HG02885 (cell line): ENCODE measurements at regions not wholly inside any gene's neighbourhood (a gene's known extent, or its start where the extent isn't known, plus 50 kb on each side); places are given as distances from the start of the nearest gene placed in this dataset.

Experiments
- ATAC-seq: cut with Tn5 transposase; IDR thresholded peaks from one replicate; pipeline ENCODE4 v1.9.1; 2021; ENCODE audit warnings: mild to moderate bottlenecking; ENCODE audit not compliant: unreplicated experiment, poor library complexity

DNA sequence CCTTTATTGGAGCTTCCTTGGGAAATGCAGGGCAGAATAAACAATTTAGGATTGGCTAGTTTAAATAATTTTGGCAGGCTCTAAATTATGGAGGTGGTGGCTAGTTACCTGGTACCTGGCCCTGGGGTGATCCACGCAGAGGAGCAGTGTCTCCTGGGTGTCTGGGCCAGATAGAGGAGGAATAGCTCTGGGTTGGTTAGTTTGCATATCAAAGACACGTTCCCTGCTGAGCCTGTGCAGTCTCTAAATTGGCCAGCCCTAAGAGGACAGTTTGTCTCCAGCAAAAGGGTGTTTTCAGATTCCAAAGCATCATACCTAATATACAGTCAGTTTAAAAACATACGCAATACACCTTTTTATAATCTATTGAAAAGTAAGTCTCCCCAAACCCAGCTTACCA is 333.3 kb upstream of the TPM1 start:
- ATAC-seq, result no peak

DNA sequence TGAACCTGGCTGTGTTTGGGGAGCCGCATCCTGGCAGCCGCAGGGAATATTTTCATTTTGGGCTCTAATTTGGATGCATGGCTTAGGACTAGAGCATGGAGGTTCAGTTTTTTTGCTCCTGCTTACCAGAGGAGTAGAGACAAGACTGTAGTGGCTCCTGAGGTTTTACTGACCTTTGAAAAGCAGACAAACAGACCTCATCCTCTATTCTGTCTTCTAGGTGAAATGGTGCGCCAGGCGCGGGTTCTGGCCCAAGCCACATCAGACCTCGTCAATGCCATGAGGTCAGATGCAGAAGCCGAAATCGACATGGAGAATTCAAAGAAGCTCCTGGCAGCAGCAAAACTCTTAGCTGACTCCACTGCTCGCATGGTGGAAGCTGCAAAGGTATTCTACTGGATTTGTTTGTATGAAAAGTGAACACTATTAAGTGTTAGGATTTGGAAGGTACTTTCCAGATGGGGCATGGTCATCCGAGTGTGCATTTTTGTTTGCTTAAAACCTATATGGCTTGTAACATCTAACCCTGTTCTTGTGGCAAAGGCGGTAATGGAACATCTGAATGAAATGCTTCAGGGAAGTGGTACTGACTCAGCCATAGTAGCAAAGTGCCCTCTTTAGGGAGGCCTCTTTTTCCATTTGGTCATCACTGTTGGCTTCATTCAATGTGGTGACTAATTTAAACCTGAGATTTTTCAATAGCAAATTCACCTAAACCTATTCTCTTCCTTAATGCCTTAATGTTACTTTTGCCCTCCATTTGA is 330.7 kb upstream of the TPM1 start:
- ATAC-seq, result no peak

DNA sequence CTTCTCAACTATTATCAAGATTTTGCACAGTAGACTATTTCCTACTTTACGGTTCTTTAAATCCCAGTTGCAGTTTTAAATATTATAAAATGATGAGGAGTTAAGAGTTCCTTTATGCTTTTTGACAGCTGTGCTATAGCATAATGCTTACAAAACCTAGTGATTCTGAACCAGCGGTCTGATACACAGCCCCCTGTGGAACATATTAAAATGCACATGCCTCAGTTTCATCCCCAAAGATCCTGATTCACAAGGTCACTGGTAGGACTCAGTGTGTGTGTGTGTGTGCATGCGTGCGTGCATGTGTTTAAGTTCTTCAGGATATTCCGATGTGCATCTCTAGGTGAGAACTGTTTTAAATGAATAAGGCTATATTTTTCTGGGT is 330.1 kb upstream of the TPM1 start:
- ATAC-seq, result no peak

DNA sequence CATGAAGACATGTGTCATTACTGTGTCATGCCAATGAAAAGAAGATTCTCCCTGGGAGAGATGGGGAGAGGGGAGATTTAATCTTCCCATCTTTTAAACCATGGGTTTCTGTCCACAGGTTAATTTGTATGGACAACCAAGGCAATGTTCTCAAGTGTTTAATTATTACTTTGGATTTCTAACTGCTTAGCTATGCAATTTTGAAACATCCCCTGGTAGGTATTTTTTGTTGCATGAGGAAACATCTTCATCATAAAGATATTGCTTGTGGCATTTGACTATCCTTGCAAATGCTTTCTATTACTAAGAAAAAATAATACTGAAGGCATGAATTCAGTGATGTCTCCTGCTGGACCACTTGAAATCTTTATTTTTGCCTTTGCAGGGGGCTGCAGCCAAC is 326.6 kb upstream of the TPM1 start:
- ATAC-seq, result no peak

DNA sequence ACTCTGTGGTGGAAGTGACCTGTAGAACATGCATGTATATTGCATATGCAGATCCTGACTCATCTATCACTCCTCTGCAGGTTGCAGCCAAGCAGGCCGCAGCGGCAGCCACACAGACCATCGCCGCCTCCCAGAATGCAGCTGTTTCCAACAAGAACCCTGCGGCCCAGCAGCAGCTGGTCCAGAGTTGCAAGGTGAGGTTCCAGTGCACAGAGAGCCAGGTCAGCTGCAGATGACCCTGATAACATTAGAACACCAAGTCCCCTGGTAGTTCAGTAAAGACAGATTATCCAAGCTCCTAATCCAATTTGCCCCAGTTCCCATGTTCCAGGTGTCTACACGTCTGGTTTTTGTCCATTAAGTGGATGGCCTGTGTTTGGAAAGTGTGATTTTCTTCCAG is 325.1 kb upstream of the TPM1 start:
- ATAC-seq, result no peak

DNA sequence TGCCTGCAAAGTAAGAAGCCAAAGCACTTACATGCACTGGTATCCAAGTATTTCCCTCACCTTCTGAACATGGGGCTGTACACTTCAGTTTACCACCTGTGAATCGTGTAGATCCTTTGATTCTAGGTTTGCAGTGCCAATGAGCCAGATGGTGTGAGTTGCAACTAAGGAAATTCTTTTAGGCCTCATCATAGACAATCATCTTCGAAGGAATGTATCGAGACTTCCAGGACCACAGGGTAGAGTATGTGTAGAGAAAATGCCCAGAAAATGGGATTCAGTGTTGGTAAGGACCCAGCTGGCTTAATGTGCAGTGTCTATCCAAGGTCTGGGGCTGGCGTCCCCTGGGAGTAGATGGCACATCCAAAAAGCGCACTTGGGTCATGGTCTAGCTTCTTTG is 323.2 kb upstream of the TPM1 start:
- ATAC-seq, result no peak

DNA sequence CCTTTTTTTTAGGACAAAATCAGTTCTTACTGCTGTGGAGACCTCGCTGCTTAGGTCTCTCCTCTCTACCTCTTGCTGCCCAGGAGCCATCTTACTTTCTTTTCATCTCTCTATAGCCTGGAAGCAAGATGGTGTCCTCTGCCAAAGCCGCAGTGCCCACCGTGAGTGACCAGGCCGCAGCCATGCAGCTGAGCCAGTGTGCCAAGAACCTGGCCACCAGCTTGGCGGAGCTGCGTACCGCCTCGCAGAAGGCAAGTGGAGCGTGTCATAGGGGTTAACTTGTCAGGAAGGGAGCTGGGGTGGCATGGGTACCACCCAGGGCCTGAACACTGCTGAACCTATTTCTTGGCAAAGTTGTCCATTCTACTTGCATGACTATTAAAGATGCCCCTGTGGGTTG is 320.3 kb upstream of the TPM1 start:
- ATAC-seq, result no peak

DNA sequence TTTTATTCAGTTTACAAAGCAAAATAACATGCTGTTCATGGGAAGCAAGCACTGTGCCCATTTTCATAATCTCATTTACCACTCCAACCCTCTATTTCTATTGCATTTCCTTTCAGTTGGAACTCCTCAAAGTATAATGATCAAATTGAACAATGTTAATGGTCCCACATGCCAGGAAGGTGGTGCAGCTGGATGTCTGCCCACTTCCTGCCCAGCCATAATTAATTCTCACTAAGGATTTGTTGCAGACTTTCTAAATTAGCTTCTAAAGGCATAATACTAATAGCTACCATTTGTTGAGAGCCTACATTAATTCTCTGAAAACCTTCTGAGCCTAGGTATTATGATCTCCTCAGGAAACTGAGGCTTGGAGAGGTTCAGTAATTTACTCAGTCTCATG is 316.1 kb upstream of the TPM1 start:
- no peak for ATAC-seq

DNA sequence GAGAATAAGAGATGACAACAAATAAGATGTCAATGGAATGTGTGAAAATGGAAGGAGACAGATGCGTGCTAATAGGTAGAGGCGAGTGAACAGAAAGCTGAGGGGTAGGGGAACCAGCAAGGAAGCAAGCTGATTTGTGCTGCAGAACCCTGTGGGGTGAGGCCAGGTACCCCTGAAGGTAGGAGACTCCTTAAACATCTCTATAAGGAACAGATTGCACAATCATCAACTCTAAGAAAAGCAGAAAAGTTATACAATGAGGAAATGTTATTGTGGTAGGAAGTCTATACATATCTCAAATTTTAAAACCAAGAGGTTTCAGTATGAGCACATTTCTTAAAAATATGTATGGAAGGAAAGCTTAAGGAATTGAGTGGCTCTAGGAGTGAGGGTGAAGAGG is 315.0 kb upstream of the TPM1 start:
- ATAC-seq, result no peak

DNA sequence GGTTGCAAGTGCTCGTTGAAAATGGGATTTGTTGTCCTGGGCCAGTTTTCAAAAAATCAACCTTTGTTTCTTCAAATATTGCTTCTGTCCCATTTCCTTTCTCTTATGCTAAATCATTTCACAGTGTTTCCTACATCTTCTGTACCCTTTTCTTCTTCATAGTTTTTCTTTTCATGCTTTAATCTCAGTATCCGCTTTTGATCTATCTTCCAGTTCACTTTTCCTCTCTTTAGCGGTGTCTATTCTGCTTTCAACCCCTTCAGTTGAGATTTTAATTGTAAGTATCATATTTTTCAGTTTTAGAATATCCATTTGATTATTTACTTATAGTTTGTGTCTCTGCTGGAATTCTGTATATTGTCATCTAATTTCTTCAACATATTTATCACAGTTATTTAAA is 311.7 kb upstream of the TPM1 start:
- ATAC-seq, result no peak

DNA sequence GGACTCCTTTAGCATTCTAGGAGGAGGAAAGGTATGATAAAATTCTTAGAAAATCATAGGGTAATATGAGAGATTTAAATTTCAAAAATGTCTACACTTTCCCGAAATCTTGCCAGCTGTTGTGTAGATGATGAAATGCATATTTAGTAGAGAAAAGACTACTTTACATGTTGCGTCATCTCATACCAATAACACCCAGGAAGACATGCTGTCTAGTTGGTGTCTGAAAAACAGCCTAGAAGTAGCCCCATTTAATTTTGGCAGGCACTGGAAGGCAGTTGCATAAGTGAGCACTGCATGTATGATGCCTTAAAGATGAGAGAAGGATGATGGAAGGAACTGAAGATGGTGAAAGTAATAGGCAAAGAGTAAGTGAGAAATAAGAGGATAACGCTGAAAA is 310.5 kb upstream of the TPM1 start:
- ATAC-seq, result no peak

DNA sequence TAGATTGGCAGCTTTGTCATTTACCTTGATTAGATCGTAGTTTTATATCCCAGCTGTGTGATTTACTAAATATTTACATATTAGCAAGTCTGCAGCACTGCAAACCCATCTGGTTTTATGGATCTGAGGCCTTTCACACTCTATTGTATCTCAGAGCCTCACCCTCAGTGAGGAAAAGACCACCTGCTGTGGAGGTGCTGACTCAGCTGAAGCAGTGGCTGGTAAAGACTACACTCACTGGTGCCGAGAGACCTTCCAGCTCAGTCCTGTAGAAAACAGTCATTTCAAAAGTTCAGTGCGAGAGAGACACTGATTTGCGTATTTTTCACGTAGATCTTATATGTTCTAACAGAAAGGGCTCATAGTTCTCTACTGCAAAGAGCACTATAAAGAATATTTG is 307.8 kb upstream of the TPM1 start:
- no peak for ATAC-seq

DNA sequence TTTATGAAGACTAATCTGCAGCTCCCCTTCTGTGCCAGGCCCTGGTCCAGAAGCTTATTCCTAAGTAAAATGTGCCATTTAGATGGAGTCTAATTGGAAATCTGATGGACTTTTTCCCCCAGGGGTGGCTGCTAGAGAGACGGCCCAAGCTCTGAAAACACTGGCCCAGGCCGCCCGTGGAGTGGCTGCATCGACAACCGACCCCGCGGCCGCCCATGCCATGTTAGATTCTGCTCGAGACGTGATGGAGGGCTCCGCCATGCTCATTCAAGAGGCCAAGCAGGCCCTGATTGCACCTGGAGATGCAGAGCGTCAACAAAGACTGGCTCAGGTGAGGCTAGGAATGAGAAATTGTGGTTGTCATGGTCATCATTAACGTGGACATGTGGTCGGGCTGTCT is 305.8 kb upstream of the TPM1 start:
- ATAC-seq, result no peak

DNA sequence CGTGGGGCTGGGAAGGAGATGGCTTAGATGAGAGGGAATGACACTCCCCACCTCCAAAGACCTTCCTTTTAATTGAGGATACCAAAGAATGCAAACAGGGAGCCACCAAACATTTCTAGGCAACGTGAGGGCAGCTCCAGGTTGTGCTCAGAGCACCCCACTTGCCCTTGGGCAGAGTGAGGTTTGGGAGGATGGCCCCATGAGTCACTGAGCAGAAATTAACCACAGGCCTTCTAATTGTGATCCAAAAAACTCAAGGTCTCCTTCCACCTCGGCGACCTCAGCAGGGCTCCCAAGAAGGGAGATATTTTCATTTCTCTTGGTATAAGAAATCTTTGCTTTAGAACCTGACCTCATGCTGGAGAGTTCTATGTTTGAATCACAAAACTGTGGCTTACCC is 305.0 kb upstream of the TPM1 start:
- ATAC-seq, result no peak

DNA sequence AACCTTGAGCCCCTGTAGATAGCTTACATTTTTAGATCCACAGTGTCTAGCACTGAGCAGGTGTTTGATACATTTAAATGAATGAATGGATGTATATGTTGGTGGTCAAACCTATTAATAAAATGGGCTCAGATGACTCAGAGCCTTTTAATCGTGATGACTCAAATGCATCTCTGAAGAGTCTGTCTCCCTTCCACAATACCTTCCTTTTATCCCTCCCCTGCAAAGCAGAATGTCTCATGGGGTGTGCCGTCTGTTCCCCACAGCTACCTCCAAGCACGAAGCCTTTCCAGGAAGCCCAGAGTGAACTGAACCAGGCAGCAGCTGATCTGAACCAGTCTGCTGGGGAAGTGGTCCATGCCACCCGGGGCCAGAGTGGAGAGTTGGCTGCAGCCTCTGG is 303.5 kb upstream of the TPM1 start:
- no peak for ATAC-seq

DNA sequence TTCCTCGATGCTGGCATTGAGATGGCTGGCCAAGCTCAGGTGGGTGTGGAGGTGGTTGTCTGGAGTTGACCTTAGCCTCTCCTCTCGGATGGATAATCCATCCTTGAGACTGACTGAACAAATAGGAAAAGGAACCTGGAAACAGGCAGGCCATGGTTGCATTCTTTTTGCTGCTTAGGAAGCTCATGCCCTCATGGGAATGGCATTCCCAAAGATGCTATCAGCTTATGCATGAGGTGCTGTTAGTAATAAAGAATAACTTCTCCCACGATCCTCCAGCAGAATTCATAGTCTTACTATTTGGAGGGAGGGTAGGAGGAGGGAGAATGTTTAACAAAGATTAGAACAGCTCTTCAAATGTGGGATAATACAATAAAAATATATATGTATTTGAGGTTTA is 303.0 kb upstream of the TPM1 start:
- ATAC-seq, result no peak

DNA sequence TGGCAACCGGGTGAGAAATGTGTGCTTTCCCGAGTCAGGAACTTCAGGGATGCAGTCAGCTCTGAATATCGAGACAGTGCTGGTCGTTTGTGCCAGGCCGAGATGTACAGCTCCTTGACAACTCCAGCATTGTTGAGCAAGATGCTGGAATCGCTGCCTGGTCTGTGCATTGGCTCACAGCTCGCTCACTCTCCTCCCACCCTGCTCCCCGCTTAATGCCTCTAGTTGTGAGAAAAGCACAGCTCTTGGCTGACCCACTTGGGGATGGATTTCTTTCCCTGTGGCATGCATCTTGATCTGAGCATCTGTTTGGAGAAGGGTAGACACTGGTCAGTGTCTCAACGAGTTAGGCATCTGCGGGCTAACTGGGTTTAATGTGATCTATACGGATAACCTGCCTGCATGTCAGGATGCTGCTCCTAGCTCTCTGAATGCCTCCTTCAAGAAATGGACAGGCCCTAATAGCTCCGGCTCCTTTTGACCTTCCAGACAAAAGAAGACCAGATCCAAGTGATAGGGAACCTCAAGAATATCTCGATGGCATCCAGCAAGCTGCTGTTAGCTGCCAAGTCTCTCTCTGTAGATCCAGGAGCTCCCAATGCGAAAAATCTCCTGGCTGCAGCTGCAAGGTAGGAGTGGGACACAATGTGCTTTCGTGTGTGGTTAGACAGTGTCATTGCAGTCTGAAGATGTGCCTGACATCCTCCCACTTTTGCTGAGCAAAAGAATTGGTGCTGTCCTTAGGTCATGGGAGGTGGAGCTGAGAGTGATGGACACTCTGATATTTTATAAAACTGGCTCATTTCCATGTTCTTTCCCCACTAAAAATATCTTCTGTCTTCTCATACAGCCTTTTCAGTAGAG is 302.2 kb upstream of the TPM1 start:
- ATAC-seq, result no peak

DNA sequence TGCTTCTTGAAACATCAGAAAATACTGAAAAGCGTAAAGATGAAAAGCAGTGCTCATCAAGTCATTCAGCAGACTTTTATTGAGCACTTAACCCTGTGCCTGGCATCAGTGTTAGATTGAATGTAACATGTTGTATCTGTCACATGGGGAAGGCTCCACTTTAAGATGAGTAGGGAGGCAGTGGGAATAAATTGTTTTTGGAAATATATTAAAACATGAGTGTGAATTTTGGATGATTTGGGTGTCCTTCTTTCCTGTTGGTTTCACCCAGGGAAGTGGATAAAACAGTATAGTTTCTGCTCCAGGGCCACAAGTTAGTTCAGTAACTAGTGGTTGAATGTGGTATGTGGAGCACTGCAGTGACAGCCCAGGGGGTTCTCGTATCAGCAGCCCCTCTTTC is 301.4 kb upstream of the TPM1 start:
- ATAC-seq, result no peak

DNA sequence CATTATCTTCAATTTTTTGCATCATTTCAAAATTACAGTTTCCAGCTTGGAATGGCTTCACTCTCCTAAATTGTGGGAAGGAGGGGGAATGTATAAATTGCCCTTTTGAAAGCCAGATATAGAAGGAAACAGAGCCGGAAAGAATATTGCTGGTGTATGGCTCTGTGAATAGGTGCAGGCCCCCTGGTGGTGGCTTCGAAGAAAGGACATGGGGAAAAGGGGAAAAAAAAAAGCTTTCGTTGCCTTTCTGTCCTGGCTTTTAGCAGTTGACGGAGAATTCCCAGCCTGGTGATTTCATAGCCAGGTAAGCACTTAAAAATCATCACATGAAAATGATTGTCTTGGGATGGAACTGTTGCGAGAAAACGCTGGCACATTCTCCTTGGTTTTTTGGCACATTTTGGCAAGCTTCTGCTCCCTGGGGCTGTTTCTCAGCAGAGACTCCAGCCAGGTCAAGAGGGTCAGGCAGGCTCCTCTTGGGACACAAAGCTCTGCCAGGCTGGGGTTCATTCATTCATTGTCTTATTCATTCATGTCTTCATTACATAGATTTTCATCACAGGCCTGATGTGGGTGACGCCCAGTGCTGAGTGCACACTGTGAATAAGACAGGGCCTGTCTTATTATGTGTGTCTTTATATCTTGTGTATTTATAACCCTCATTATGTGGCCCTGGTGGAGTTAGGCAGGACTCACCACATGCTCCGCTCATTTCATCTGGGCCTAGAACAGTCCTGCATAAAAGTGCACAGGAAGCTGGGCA is 300.0 kb upstream of the TPM1 start:
- ATAC-seq, result no peak

DNA sequence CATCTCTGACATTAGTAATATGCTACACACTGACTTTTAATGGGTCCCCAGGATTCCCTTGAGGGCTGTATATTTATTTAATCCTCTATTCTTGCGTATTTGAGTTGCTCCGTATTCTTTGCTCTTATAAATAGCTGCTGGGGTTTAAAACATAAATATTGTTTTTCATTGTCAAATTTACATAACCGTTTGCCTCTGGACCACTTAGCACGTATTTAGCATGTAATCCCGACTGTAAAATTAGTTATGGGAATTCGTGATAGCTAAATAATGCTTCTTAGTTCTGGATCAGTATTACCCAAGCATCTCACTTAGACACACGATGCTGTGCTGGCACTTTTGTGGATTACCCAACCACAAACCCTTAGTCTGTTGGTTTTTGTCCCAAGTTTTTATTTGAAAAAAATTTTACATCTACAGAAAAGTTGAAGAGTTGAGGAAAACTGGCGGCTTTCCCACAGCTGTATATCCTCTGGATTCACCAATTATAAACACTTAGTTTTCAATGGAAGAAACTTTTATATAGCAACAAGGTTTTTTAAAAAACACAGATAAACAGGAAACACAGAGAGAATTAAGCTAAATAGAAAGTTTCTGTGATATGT is 296.8 kb upstream of the TPM1 start:
- ATAC-seq, result no peak

DNA sequence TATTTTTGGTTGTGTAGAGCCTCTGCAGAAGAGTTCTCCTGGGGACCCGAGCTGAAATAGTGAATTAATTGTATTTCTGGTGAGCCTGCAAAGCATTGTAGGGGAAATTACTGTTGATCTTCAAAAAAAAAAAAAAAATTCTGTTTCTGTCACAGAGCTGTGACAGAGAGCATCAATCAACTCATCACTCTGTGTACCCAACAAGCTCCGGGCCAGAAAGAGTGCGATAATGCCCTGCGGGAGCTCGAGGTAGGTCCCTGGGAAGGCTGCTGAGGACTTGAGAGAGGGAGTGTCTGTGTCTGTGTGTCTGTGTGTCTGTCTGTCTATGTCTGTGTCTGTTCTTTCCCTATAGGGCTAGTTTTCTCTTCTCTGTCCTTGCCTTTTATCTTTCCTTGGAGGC is 294.4 kb upstream of the TPM1 start:
- ATAC-seq, result no peak
